ENCODE measurements at regions not wholly inside any gene's neighbourhood (a gene's known extent, or its start where the extent isn't known, plus 50 kb on each side); places are given as distances from the start of the nearest gene placed in this dataset.

DNA sequence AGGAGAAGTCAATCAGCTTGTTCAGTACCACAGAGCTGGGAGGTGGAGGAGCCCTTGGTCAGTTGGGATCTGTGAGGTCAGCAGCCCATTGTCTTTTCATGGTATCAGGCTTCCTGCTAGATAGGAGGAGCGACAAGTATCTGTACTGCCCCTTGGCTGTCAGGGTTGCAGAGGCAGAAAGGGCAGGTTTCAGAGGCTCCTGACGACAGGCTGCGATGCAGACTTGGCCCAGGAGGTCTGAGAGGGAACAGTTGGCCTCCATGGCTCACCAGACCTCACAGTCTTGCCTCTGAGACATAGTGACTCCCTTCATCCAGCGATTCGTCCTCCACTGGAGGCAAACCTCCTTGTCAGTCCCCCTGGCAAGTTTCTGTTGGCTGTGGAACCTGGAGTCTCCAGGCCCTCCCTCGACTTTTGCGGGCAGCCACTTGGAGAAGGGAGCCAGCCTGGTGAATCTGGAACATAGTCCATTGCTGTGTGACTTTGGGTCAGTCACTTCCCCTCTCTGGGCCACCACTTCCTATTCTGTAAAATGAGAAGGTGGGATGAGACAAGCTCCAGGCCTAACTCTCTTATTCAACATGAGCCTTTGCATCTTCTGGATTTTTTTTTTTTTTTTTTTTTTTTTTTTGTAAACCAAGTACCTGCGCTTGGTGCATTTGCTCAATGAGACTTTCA is 177.9 kb upstream of the TLE3 start:
- H3K27me3 ChIP-seq, result no peaks in the 10 kb centered on the region
- no peak overlapping the region for H3K4me3 ChIP-seq
- DNase-seq, result no peak
- intact Hi-C loops (cut with DNase I), result no loop called here
- no peak overlapping the region for H3K27ac ChIP-seq
- H3K4me1 ChIP-seq (replicated peaks in 1 of 2), result peaks cover 0 to 15% of the 10 kb centered on the region in 2 donors
- no peaks in the 10 kb centered on the region for H3K9me3 ChIP-seq (replicated peaks in 1 of 3)
- no peaks in the 10 kb centered on the region for H3K36me3 ChIP-seq (replicated peaks in 1 of 2)
- 83 to 94% (median 89%) methylated on average over 8 of the region's 8 CpGs for WGBS, 4 donors
- TF ChIP-seq POLR2A (IDR thresholded peaks at IDR 0.05), result no peak
- TF ChIP-seq, protein P1, sequence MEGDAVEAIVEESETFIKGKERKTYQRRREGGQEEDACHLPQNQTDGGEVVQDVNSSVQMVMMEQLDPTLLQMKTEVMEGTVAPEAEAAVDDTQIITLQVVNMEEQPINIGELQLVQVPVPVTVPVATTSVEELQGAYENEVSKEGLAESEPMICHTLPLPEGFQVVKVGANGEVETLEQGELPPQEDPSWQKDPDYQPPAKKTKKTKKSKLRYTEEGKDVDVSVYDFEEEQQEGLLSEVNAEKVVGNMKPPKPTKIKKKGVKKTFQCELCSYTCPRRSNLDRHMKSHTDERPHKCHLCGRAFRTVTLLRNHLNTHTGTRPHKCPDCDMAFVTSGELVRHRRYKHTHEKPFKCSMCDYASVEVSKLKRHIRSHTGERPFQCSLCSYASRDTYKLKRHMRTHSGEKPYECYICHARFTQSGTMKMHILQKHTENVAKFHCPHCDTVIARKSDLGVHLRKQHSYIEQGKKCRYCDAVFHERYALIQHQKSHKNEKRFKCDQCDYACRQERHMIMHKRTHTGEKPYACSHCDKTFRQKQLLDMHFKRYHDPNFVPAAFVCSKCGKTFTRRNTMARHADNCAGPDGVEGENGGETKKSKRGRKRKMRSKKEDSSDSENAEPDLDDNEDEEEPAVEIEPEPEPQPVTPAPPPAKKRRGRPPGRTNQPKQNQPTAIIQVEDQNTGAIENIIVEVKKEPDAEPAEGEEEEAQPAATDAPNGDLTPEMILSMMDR (IDR thresholded peaks at IDR 0.05), result no peak

- WGBS, 4 donors, result 71 to 84% (median 78%) methylated on average over 3 to 4 of the region's 4 CpGs
- intact Hi-C loops (cut with DNase I), result no loop called here
- no peak for TF ChIP-seq POLR2A (IDR thresholded peaks at IDR 0.05)
- TF ChIP-seq, protein P1 (IDR thresholded peaks at IDR 0.05), result no peak
These were observed 177.2 kb upstream of the TLE3 start for GRCh38 chr15:70274908-70275307.

GRCh38 chr15:70274255-70274880 is 176.7 kb upstream of the TLE3 start:
- H3K27ac ChIP-seq, result no peak overlapping the region
- TF ChIP-seq, protein P1 (IDR thresholded peaks at IDR 0.05), result no peak
- TF ChIP-seq POLR2A (IDR thresholded peaks at IDR 0.05), result no peak
- no peaks in the 10 kb centered on the region for H3K27me3 ChIP-seq
- no peak overlapping the region for H3K4me3 ChIP-seq
- intact Hi-C loops (cut with DNase I), result no loop called here
- peaks cover 0 to 25% of the 10 kb centered on the region in 2 donors for H3K4me1 ChIP-seq (replicated peaks in 1 of 2)
- WGBS, 4 donors, result 81 to 89% (median 84%) methylated on average over 3 of the region's 3 CpGs
- H3K36me3 ChIP-seq (replicated peaks in 1 of 2), result no peaks in the 10 kb centered on the region
- H3K9me3 ChIP-seq (replicated peaks in 1 of 3), result no peaks in the 10 kb centered on the region
- DNase-seq, result peak in 1 of 7 donors; percentile 1

More at GRCh38 chr15:70274908-70275307, 177.2 kb upstream of the TLE3 start:
- no peaks in the 10 kb centered on the region for H3K27me3 ChIP-seq
- H3K4me1 ChIP-seq (replicated peaks in 1 of 2), result peaks cover 0 to 19% of the 10 kb centered on the region in 2 donors
- H3K4me3 ChIP-seq, result no peak overlapping the region
- no peak for DNase-seq
- H3K27ac ChIP-seq, result no peak overlapping the region
- H3K36me3 ChIP-seq (replicated peaks in 1 of 2), result no peaks in the 10 kb centered on the region
- H3K9me3 ChIP-seq (replicated peaks in 1 of 3), result no peaks in the 10 kb centered on the region

DNA sequence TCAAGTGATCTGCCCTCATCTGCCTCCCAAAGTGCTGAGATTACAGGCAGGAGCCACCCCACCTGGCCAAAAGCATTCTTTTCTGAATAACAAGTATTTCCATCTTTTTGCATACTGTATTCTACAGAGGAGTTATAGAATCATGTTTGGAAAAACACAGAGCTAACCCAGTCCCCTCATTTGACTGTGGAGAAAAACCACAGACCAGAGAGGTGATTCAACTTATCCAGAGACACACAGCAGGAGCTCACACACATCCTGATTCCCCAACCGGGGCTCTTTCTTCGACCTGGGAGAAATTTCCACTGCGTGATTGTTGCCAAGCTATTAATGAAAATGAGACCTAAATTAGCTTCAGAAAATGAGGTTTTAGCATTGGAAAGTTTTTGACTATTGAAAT is 176.1 kb upstream of the TLE3 start:
- no peak for DNase-seq
- intact Hi-C loops (cut with DNase I), result no loop called here
- H3K27ac ChIP-seq, result no peak overlapping the region
- H3K36me3 ChIP-seq (replicated peaks in 1 of 2), result no peaks in the 10 kb centered on the region
- H3K4me3 ChIP-seq, result no peak overlapping the region
- H3K27me3 ChIP-seq, result no peaks in the 10 kb centered on the region
- H3K4me1 ChIP-seq (replicated peaks in 1 of 2), result peaks cover 0 to 26% of the 10 kb centered on the region in 2 donors
- H3K9me3 ChIP-seq (replicated peaks in 1 of 3), result no peaks in the 10 kb centered on the region
- TF ChIP-seq, protein P1 (IDR thresholded peaks at IDR 0.05), result no peak
- TF ChIP-seq POLR2A (IDR thresholded peaks at IDR 0.05), result no peak
- WGBS, 4 donors, result 89 to 95% (median 90%) methylated on average over 3 of the region's 3 CpGs
